ENCODE measurements at regions not wholly inside any gene's neighbourhood (a gene's known extent, or its start where the extent isn't known, plus 50 kb on each side); places are given as distances from the start of the nearest gene placed in this dataset.
"Not testable (repeated sequence)": the region's sequence is repeated elsewhere in the genome, so short reads cannot be mapped to it uniquely, and the experiment has no call there.

- no peak for DNase-seq
Measured at GRCh38 chr22:22193923-22194322, 50.7 kb upstream of the VPREB1 start.

GRCh38 chr22:22193462-22193861, 51.1 kb upstream of the VPREB1 start:
- not testable (repeated sequence) for DNase-seq

GRCh38 chr22:22193006-22193405, 51.6 kb upstream of the VPREB1 start:
- DNase-seq, result not testable (repeated sequence)

- DNase-seq, result not testable (repeated sequence)
Measured at GRCh38 chr22:22189796-22190195, 54.8 kb upstream of the VPREB1 start.

- not testable (repeated sequence) for DNase-seq
Measured at GRCh38 chr22:22187863-22188262, 56.7 kb upstream of the VPREB1 start.

- DNase-seq, result no peak
Measured at GRCh38 chr22:22187299-22187698, 57.3 kb upstream of the VPREB1 start.

- no peak for DNase-seq
Measured at GRCh38 chr22:22185844-22186499, 58.6 kb upstream of the VPREB1 start.

- no peak for DNase-seq
Measured at GRCh38 chr22:22185217-22185616, 59.4 kb upstream of the VPREB1 start.

- no peak for DNase-seq
Measured at GRCh38 chr22:22184277-22184807, 60.2 kb upstream of the VPREB1 start.

GRCh38 chr22:22182990-22183264, 61.7 kb upstream of the VPREB1 start:
- no peak for DNase-seq

- DNase-seq, result no peak
Measured at GRCh38 chr22:22182218-22182989, 62.2 kb upstream of the VPREB1 start.

- no peak for DNase-seq
Measured at GRCh38 chr22:22181341-22181850, 63.2 kb upstream of the VPREB1 start.

- no peak for DNase-seq
Measured at GRCh38 chr22:22180738-22181285, 63.8 kb upstream of the VPREB1 start.

- no peak for DNase-seq
Measured at GRCh38 chr22:22179858-22180257, 64.7 kb upstream of the VPREB1 start.

GRCh38 chr22:22178992-22179391, 65.6 kb upstream of the VPREB1 start:
- DNase-seq, result no peak

- no peak for DNase-seq
Measured at GRCh38 chr22:22178355-22178965, 66.1 kb upstream of the VPREB1 start.

- no peak for DNase-seq
Measured at GRCh38 chr22:22176929-22177616, 67.5 kb upstream of the VPREB1 start.

- not testable (repeated sequence) for DNase-seq
Measured at GRCh38 chr22:22172896-22173628, 71.5 kb upstream of the VPREB1 start.

- no peak for DNase-seq
Measured at GRCh38 chr22:22171357-22172218, 73.0 kb upstream of the VPREB1 start.

- DNase-seq, result no peak
Measured at GRCh38 chr22:22169923-22170322, 74.7 kb upstream of the VPREB1 start.

Data from T-helper 9 cell (primary cell).